AG04449 (cell line): ENCODE measurements at regions not wholly inside any gene's neighbourhood (a gene's known extent, or its start where the extent isn't known, plus 50 kb on each side); places are given as distances from the start of the nearest gene placed in this dataset.

Experiments
- CTCF ChIA-PET: fragments of 350-600 bp; formaldehyde crosslinking; extraction: SDS; loops from one replicate; lab custom pipeline; 2021; ENCODE audit warnings: antibody characterized with exemption; lab: Yijun Ruan, JAX
- POLR2A ChIA-PET: fragments of 400-600, 350-600 bp; formaldehyde crosslinking; extraction: SDS; loops from one replicate; lab custom pipeline; 2020; ENCODE audit warnings: antibody characterized with exemption, inconsistent platforms; lab: Yijun Ruan, JAX
- DNase-seq: peaks from one replicate; pipeline ENCODE4 v3.0.0-alpha.2; 2010; ENCODE audit warnings: low read depth, low spot score
- H3K4me3 ChIP-seq: 2 replicates; pipeline ENCODE4 v1.5.1; 2011; ENCODE audit warnings: low read depth, mild to moderate bottlenecking, control low read depth, low read length
- TF ChIP-seq, protein P1 (sequence below): IDR thresholded peaks from one replicate; pipeline ENCODE4 v1.5.1; 2011; ENCODE audit warnings: mild to moderate bottlenecking, moderate library complexity, low read length, control low read depth, inconsistent platforms; ENCODE audit not compliant: insufficient read depth; ENCODE audit errors: missing control alignments

DNA sequence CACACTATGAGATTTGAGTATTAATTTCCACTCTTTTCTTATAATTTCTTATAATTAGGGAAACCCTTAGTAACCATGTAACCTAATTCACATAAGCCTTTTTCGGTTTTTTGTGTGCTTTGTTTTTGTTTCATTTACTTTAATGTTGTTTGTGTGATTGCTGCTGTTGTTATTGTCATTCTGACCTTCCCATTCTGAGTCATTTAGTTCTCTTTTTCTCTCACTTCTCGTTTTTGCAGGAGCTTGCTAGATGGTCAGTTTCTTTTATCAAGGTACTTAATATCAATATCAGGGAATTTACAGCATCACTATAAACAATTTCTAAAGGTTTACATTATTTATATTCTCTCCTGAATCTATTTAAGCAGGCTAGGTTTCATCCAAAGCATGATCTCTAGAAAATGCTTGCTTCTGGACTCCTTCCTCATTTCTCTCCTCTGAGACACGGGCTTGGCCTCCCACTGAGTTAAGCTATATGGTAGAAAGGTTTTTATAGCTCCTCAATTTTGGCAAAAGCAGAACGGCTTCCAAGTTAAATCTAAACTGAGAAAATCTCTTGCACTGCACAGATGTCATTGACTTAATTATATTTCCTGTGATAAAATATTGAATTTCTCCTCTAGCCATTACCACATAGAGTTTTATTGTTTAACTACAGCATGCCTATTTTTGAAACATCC lies 534.2 kb downstream of the NSUN3 start:
- no peak for DNase-seq
- ChIA-PET POLR2A (no interaction called here), CTCF (no interaction called here)
- TF ChIP-seq, protein P1, sequence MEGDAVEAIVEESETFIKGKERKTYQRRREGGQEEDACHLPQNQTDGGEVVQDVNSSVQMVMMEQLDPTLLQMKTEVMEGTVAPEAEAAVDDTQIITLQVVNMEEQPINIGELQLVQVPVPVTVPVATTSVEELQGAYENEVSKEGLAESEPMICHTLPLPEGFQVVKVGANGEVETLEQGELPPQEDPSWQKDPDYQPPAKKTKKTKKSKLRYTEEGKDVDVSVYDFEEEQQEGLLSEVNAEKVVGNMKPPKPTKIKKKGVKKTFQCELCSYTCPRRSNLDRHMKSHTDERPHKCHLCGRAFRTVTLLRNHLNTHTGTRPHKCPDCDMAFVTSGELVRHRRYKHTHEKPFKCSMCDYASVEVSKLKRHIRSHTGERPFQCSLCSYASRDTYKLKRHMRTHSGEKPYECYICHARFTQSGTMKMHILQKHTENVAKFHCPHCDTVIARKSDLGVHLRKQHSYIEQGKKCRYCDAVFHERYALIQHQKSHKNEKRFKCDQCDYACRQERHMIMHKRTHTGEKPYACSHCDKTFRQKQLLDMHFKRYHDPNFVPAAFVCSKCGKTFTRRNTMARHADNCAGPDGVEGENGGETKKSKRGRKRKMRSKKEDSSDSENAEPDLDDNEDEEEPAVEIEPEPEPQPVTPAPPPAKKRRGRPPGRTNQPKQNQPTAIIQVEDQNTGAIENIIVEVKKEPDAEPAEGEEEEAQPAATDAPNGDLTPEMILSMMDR = no peak
- H3K4me3 ChIP-seq = no peak overlapping the region

DNA sequence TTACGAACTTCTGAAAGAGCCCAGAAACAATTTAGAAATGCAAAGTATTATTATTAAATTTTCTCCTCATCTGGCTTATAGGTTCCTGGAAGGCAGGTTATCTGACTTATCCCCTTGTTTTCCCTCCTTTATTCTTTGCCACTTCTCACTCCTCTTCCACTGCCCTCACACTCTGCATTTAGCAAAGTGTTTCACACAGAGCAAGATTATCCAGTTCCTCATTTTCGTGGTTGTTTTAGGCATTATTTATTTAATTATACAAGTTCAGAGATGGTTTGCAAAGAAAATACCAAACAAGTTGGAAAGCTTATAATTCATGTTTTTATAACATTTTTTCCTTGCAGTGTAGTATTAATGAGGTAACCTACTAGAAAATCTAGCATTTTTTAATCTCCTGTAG lies 544.9 kb downstream of the NSUN3 start:
- ChIA-PET CTCF (no interaction called here), POLR2A (no interaction called here)
- no peak overlapping the region for H3K4me3 ChIP-seq
- no peak for DNase-seq
- TF ChIP-seq, protein P1 = no peak

DNA sequence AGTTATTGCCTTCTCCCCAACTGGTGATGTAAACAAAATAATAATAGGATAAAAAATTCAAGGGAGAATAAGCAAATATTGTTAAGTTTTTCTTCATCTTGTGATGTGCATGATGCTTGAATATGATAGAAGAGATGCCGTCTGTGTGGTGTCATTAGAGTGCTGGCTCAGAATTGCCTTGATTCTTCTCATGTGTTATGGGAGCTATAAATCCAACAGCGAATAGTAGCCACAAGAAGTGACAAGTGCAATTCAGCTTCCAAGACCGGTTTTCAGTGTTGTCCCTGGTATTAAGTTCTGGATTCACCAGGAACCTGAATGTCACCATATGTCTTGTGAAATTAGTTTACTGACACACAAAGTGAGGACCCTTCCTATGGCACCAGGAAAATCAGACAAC lies 547.0 kb downstream of the NSUN3 start:
- POLR2A ChIA-PET = no interaction called here
- no peak overlapping the region for H3K4me3 ChIP-seq
- no peak for DNase-seq
- CTCF ChIA-PET = no interaction called here
- TF ChIP-seq, protein P1 = no peak

DNA sequence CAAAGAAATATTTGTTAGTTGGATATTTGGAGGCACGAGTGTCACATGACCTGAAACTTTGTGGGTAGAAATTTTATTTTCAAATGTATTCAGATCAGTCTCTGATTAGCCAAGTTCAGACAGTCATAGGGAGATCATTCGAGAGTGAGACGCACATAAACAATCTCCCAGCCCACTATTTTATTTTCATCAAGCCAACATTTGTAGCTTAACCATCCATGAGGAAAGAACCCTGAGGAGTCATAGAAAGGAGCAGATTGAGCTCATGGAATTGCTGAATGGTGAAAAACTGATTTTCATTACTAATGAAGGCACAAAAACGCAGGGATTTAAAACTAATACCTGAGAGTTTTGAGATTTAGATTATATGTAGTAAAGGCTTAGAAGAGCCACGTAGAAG lies 548.7 kb downstream of the NSUN3 start:
- ChIA-PET POLR2A (no interaction called here), CTCF (no interaction called here)
- TF ChIP-seq, protein P1 = no peak
- no peak overlapping the region for H3K4me3 ChIP-seq
- DNase-seq = no peak

DNA sequence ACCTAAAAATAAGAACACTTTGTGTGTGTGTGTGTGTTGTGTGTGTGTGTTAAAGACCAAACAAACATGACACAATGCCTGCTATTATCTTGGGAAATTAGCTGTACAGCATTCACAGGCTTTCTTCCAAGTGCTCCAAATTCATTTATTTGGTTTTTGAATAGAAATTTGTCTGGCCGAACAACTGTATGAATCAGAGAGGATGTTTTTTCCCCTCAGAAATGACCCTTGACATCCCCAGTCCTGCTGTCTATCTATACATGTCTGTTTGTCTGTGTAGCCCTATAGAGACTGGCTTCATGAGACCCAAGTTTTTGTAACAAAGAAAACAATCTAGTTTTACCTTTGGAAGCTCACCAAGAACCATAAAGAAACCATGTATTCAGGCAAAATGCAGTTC lies 549.8 kb downstream of the NSUN3 start:
- no peak for DNase-seq
- POLR2A ChIA-PET = no interaction called here
- H3K4me3 ChIP-seq = no peak overlapping the region
- CTCF ChIA-PET = no interaction called here
- TF ChIP-seq, protein P1 = no peak

DNA sequence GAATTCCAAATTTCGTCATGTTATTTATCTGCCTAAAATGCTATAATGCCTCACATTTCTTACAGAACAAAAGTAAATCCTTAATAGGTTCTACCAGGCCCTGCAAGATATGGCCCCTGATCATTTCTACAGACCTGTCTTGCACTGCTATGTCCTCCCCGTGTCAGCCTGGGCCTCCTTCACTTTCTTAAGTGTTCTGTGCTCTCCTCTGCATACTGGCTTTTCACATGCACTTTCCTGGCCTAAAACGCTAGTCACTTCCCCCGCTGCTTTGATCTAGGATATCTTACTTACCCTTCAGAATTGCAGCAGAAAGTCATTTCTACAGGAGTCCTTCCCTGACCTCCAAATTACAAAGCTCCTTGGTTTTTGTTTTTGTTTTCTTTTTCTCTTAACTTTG lies 551.3 kb downstream of the NSUN3 start:
- POLR2A ChIA-PET = no interaction called here
- no peak for DNase-seq
- no peak overlapping the region for H3K4me3 ChIP-seq
- TF ChIP-seq, protein P1 = no peak
- CTCF ChIA-PET = no interaction called here
